T-helper 1 cell (primary cell): ENCODE measurements at regions not wholly inside any gene's neighbourhood (a gene's known extent, or its start where the extent isn't known, plus 50 kb on each side); places are given as distances from the start of the nearest gene placed in this dataset.
"Not testable (repeated sequence)": the region's sequence is repeated elsewhere in the genome, so short reads cannot be mapped to it uniquely, and the experiment has no call there.

ENCODE experiments used
- DNase-seq, 5 donors: peaks; one replicate each; pipeline ENCODE4 v3.0.0-alpha.2; 2012 to 2020

DNA sequence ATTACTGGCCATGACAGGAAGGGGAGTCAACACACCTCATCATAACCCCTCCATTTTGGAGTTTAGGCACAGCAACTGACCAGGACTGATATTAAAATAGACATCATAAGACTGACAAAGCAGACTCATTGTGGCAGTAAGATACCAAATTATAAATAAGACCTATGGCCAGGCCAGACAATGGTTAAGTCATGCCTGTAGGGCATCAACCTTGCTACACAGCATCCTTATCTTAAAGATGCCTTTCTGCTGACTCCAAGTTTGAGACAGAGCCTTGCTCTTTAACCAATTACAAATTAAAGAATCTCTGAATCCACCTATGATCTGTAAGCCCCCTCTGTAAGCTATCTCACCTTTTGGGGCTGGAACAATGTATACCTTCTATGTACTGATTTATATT is 65.5 kb downstream of the VCX2 start:
- DNase-seq = no peak

- no peak for DNase-seq
Observed at GRCh38 chrX:8103655-8104054, 67.4 kb downstream of the VCX2 start.

GRCh38 chrX:8091510-8091909 is 79.6 kb downstream of the VCX2 start:
- no peak for DNase-seq

DNA sequence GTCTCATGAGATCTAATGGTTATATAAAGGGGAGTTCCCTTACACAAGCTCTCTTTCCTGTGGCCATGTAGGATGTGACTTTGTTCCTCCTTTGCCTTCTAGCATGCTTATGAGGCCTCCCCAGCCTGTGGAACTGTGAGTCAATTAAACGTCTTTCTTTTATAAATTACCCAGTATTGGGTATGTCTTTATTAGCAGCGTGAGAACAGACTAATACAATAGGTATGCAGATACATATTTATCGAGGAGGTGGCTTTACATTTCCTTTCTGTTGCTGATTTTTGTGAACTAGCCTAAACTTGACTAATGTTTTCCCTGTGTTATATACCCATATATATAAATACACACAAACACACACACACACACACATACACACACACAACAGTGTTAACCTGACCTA is 80.2 kb downstream of the VCX2 start:
- DNase-seq = no peak

GRCh38 chrX:8090482-8090881 is 80.6 kb downstream of the VCX2 start:
- DNase-seq = no peak

DNA sequence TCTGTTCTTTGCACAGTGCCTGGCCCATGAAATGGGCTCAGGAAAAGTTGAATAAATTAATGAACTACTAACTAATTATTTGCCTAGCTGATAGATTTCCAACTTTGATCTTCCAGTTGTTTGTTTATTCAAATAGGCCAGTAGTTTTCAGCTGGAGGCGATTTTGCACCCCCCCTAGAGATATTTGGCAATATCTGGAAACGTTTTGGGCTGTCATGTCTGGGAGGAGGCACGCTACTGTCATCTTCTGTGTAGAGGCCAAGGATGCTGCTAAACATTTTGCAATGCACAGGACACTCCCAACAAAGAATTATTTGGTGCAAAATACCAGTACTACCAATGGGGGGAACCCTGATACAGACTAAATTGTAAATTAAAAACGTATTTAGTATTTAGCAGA is 81.9 kb downstream of the VCX2 start:
- no peak for DNase-seq

- no peak for DNase-seq
Observed at GRCh38 chrX:8084006-8084405, 87.1 kb downstream of the VCX2 start.

DNA sequence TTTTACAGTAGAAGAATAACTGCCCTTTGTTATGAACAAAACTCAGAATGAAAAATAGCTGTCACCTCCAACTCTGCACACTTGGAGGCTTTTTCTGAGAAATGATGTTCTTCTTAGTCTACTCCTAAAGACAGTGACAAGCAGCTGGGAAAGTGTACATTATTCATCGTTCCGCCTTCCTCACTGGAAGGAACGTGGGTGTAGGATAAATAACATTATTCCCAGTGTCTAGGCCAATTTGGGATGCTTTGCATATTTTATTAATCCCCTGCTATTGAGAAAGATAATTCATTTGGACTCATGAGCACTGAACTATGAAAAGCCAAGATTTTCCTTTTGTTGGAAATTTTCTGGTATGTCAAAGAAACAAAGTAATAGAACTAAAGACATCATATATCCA is 87.8 kb downstream of the VCX2 start:
- no peak for DNase-seq

DNA sequence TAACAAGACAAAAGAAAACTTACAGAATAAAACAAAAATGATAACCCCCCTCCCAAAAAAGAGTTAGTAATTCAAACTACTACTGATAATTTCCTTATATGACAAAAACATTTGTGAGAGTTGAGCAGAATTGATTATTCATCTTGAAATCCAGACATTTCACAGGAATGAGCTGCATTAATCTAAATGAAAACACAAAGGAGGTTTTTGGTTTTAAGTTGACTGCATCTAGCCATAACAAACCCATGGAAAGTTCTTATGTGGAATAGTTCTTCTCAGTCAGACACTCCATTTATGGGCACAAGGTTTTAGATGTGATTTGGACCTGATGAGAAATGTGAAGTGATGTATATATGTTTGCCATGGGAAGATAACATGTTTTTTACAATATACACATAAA is 95.4 kb downstream of the VCX2 start:
- no peak for DNase-seq

DNA sequence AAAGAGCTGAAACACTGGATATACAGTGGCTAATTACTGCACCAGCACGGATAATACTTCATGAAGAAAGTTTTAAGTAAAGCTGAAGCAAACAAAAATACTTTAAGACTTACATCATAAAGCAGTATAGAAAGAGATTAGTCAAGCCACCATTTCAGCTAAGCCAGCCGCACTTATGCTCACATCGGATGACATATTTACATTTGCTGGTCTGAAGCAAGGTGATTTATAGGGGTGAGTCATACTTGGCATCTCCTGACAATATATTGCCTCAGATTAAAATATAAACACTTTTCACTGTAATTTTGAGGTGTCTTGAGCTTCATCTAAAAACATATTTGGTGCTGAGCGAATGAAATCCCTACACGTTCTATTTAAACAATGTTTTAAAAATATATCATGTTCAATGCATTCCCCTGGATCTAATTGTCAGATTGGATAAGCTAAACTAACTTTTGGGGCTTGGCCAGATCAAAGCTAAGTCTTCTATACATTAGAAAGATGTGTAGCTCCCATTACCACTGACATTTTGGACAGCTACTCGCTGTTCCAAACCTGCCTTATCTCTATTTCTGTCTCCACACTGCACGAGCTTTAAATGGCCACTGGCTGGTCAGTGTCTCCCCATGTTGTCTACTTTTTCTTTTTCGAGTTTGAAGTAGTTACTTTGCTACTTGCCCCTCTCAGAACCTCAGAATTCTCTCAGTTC is 103.2 kb downstream of the VCX2 start:
- DNase-seq = no peak

DNA sequence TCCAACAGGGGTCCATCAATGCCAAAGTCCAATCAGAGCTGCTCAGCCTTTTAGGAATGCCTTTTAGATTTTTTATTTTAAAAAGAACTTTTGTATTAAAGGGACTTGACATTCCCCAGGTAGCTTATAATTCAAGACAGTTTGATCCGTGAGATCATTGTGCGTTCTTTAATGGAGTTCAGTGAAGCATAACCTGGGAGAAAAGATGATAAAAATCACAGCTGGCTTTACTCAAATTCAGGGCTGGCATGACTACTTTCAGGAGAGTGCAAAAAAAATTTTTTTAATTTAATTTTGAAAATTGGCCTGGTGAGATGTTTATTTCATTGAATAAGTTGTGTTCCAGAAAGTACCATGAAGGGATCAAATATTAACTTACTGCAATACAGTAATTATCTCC is 118.2 kb downstream of the VCX2 start:
- DNase-seq = no peak

DNA sequence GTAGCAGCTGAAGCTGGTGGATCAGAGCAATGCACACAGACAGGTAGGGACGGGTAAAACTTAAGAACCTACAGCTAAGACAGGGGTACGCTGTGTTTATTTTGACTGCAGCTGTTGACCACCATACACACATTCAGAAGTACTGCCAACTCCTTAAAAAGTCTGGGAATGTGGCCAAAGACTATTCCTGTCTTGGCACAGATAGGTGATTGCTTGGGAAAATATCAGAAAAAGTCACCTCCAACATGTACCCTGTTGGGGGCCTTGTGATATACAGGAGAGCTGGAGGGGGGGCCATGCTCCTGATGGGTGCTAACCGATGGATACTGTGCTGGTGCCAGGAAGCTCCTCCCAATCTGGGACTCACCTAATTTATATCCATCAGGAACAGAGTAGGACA is 121.2 kb downstream of the VCX2 start:
- DNase-seq = no peak

GRCh38 chrX:8048466-8048865 is 121.3 kb upstream of the PNPLA4 start:
- no peak for DNase-seq

- DNase-seq = no peak
Observed at GRCh38 chrX:8044947-8045346, 117.7 kb upstream of the PNPLA4 start.

GRCh38 chrX:8043546-8043945 is 116.3 kb upstream of the PNPLA4 start:
- DNase-seq = no peak

DNA sequence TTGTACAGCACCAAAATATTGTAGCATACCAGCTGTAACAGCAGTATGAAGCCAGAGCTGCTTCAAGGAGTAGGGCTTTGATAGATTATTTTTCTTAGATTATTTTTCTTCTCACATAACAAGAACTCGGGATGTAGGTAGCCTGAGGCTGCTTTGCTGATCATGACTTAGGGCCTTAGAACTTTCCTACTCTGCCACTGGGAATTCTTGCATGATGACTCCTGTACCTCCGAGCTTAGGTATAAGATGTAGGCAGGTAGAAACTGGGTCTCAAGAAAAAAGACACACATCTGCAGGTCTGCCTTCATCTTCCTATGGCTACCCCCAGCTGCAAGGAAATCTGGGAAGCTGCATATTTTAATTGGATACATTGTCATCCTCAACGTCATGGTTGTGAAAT is 115.9 kb upstream of the PNPLA4 start:
- DNase-seq = no peak

DNA sequence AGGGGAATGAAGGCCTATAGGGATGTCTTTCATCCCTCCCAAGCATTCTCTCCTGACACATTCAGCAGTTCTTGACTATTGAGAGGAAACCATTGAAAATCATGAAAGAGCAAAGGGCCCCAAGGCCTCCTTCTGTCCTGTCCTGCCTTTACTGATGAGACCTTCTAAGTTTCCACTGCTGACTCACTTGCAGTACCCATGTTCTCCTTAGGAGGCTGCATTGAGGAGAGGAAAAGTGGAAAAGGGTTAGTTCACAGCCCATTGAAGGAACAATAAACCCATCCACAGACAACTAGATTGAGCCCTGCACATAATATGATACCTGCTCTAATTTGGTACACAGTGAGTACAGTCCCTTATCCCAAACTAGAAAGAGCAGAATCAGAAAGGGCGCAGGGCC is 115.1 kb upstream of the PNPLA4 start:
- DNase-seq = no peak

DNA sequence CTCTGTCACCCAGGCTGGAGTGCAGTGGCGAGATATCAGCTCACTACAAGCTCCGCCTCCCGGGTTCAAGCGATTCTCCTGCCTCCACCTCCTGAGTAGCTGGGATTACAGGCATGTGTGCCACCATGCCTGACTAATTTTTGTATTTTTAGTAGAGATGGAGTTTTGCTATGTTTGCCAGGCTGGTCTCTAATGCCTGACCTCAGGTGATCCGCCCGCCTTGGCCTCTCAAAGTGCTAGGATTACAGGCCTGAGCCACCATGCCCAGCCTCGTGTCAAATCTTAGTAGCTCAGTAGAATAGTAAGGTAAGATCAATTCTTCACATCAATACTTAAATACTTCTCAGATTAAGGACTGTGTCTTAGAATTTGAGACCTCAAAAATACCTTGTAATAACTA is 112.5 kb upstream of the PNPLA4 start:
- DNase-seq = not testable (repeated sequence)

DNA sequence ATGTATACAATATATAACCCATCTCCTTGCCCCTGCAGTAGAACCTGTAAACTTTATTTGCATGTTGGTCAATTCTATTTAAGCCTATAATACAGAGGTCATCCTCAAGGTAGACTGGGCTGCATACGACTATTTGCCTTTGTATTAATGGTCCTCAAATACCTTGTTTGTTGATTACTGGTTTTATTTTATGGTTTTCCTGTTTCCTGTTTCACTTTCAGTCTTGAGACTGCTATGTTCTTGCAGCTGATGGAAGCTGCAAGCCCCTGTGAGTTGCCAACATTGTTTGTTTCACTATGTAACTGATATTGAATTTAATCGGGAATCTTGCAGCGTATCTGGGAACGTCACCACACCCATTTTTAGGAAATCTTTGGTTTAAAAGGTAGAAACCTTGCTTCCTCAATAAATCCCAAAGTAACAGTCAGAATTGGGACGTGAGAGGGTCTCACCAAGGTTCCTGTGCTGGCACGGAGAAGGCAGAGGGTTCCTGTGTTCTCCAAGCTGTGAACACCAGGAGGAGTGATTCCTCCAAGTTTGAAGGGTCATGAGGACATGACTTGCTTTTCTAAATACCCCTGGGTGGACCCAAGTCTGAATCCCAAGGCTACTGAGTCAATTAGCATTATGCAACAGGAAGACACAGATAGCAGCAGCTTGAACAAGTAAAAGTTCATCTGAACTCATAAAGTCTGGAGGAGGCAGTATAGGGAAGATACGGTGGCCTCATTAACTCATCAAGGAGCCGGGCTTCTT is 110.6 kb upstream of the PNPLA4 start:
- no peak for DNase-seq

- no peak for DNase-seq
Observed at GRCh38 chrX:8036914-8037313, 109.7 kb upstream of the PNPLA4 start.

GRCh38 chrX:8034058-8034457 is 106.8 kb upstream of the PNPLA4 start:
- DNase-seq = no peak

- no peak for DNase-seq
Observed at GRCh38 chrX:8033175-8033574, 106.0 kb upstream of the PNPLA4 start.

- no peak for DNase-seq
Observed at GRCh38 chrX:8030361-8030760, 103.1 kb upstream of the PNPLA4 start.

DNA sequence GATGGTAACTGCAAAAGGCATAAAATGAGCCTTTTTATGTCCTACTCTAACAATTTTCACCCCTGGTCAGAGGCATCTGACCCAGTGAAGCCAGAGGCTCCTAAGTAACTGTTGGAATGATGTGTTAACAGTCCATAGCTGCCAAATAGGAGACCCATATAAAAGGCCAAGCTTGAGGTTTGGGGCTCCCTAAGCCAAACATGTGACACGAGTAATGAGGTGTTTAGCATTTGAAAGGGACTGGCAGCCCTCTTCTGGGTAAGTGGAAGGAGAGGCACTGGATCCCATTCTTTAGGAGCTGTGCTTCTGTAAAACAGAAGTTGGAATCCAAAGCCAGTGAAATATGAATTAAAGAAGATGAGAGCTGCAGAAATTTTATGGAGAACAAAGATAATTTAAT is 100.6 kb upstream of the PNPLA4 start:
- DNase-seq = no peak

DNA sequence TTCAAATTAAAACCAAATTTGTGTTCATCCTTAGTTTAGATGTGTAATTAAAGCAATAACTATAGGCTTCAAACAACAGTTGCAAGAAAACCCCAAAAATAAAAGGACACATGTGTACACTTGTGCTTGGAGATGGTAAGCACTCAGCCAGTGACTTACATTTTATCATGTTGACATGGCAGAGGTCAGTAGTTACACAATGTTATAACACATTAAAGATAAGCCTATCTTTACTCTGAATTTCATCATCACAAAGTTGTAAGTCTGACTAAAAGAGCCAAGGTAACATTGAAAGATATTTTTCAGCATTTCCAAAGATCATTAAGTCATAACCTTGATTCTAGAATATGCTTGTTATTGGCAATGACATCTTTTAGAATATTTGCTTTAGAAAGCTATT is 98.5 kb upstream of the PNPLA4 start:
- DNase-seq = no peak
